KMS-11 (cell line): ENCODE measurements at regions not wholly inside any gene's neighbourhood (a gene's known extent, or its start where the extent isn't known, plus 50 kb on each side); places are given as distances from the start of the nearest gene placed in this dataset.

Source experiments
- H2AFZ ChIP-seq: fragments of 200-600 bp; sonication (generic); 2 replicates; pipeline ENCODE4 v1.6.1; 2016; ENCODE audit warnings: antibody characterized with exemption, mixed run types, low read depth
- H3K27ac ChIP-seq: fragments of 200-600 bp; sonication (generic); 2 replicates; pipeline ENCODE4 v1.6.1; 2016; ENCODE audit warnings: mild to moderate bottlenecking, mixed run types
- H3K27me3 ChIP-seq: fragments of 200-600 bp; sonication (generic); 2 replicates; pipeline ENCODE4 v1.6.1; 2017; ENCODE audit warnings: mild to moderate bottlenecking, low read depth, mixed run types, moderate library complexity; ENCODE audit not compliant: insufficient read depth
- H3K36me3 ChIP-seq: fragments of 200-600 bp; sonication (generic); 2 replicates; pipeline ENCODE4 v1.6.1; 2017; ENCODE audit warnings: mild to moderate bottlenecking, mixed run types; ENCODE audit not compliant: insufficient read depth
- H3K4me1 ChIP-seq: fragments of 200-600 bp; sonication (generic); 2 replicates; pipeline ENCODE4 v1.6.1; 2016; ENCODE audit warnings: mild to moderate bottlenecking, low read depth, mixed run types; ENCODE audit not compliant: poor library complexity, severe bottlenecking
- H3K4me2 ChIP-seq: fragments of 200-600 bp; sonication (generic); 2 replicates; pipeline ENCODE4 v1.7.0; 2016; ENCODE audit warnings: mild to moderate bottlenecking, mixed run types
- H3K4me3 ChIP-seq: fragments of 200-600 bp; sonication (generic); IDR thresholded peaks from 2 replicates; pipeline ENCODE4 v1.6.1; 2017; ENCODE audit warnings: low read depth, low read length, mixed read lengths; ENCODE audit not compliant: insufficient read depth
- H3K79me2 ChIP-seq: fragments of 200-600 bp; sonication (generic); 2 replicates; pipeline ENCODE4 v1.6.1; 2016; ENCODE audit warnings: low read depth, mixed run types; ENCODE audit not compliant: insufficient read depth
- H3K9ac ChIP-seq: fragments of 200-600 bp; sonication (generic); 2 replicates; pipeline ENCODE4 v1.6.1; 2016; ENCODE audit warnings: mild to moderate bottlenecking, mixed run types
- H4K20me1 ChIP-seq: fragments of 200-600 bp; sonication (generic); 2 replicates; pipeline ENCODE4 v1.6.1; 2016; ENCODE audit warnings: mild to moderate bottlenecking, mixed run types; ENCODE audit not compliant: insufficient read depth
- CTCF ChIP-seq: fragments of 200-600 bp; sonication (generic); conservative IDR thresholded peaks from 2 replicates; pipeline ENCODE4 v1.6.1; 2017; ENCODE audit warnings: low read depth, mild to moderate bottlenecking, antibody characterized with exemption, low read length, moderate library complexity, mixed read lengths

GRCh38 chr12:125221602-125222001 is 156.4 kb downstream of the AACS start:
- Histone ChIP-seq H3K4me2 (no peak overlapping the region), H3K36me3 (no peaks in the 10 kb centered on the region), H3K79me2 (no peaks in the 10 kb centered on the region), H2AFZ (no peak overlapping the region), H3K4me1 (no peaks in the 10 kb centered on the region), H3K27me3 (no peaks in the 10 kb centered on the region), H3K9ac (no peak overlapping the region), H3K27ac (no peak overlapping the region), H4K20me1 (no peaks in the 10 kb centered on the region), H3K4me3 (no peak overlapping the region)
- no peak for TF ChIP-seq CTCF

DNA sequence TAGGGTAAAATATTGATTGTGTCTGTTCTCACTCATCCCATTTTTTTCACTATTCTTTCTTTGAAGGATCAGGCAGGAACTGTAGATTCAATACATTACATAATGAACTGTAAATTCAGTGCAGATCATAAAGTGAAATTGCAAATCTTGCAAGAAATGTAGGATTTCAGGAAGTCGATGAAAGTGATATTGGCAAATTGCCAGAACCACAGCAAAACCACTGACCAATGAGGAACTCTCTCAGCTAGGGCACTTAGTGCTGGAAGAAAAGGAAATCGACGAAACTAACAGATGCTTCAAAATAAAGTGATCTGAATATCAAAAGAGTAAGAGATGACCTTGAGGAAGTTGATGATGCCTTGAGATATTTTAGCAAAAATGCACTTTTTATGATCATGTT is 157.6 kb downstream of the AACS start:
- TF ChIP-seq CTCF = no peak
- Histone ChIP-seq H4K20me1 (no peaks in the 10 kb centered on the region), H3K4me1 (no peaks in the 10 kb centered on the region), H3K9ac (no peak overlapping the region), H2AFZ (no peak overlapping the region), H3K4me2 (no peak overlapping the region), H3K36me3 (no peaks in the 10 kb centered on the region), H3K27me3 (no peaks in the 10 kb centered on the region), H3K27ac (no peak overlapping the region), H3K4me3 (no peak overlapping the region), H3K79me2 (no peaks in the 10 kb centered on the region)

- Histone ChIP-seq H3K4me3 (no peak overlapping the region), H2AFZ (no peak overlapping the region), H4K20me1 (no peaks in the 10 kb centered on the region), H3K27ac (no peak overlapping the region), H3K79me2 (no peaks in the 10 kb centered on the region), H3K27me3 (no peaks in the 10 kb centered on the region), H3K36me3 (no peaks in the 10 kb centered on the region), H3K9ac (no peak overlapping the region), H3K4me2 (no peak overlapping the region), H3K4me1 (no peaks in the 10 kb centered on the region)
- TF ChIP-seq CTCF = no peak
Measured at GRCh38 chr12:125225641-125226040, 160.4 kb downstream of the AACS start.

- Histone ChIP-seq H3K9ac (no peak overlapping the region), H3K4me3 (no peak overlapping the region), H3K36me3 (no peaks in the 10 kb centered on the region), H3K4me2 (no peak overlapping the region), H3K4me1 (no peaks in the 10 kb centered on the region), H3K27ac (no peak overlapping the region), H2AFZ (no peak overlapping the region), H3K79me2 (no peaks in the 10 kb centered on the region), H4K20me1 (no peaks in the 10 kb centered on the region), H3K27me3 (no peaks in the 10 kb centered on the region)
- TF ChIP-seq CTCF = no peak
Measured at GRCh38 chr12:125228519-125229260, 163.5 kb downstream of the AACS start.
